ENCODE measurements at regions not wholly inside any gene's neighbourhood (a gene's known extent, or its start where the extent isn't known, plus 50 kb on each side); places are given as distances from the start of the nearest gene placed in this dataset.

DNA sequence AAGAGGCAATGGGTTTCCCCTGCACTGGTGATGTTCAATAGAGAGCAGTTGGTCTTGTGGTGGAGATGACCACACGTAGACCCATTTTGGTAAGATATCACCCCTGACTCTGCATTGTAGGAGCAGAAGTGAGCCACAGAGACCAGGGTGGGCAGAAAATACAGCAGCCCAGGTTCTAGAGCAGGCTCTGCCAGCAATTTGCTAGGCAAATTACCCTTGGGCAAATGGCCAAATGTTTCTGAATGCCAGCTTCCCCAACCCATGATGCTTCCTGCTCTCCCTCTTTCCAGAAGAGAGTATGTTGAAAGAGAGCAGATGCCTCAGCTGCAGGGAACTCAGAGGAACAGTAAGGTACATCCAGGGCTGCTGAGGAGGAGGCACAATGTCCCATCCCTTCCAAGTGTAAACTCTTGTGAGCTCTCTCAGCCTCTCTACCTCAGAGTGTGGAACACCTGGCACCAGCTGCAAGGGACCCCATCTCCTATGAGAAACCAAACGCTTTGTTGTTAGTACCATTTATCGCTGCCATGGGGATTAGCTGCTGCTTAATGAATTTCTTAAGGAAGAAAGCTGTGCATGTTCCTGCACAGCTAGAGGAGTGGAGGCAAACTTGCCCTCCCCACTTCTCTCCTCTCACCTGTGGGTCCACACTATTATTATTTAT, 317.5 kb upstream of the MOCS1 start:
- ATAC-seq (no peak), DNase-seq (ENCODE audit: low spot score) (no peak), FAIRE-seq (no peak)
- Histone ChIP-seq H3K4me1 (ENCODE audit: insufficient read depth, low read length) (no peaks in the 10 kb centered on the region), H2AFZ (ENCODE audit: low read length) (no peak overlapping the region), H3K27me3 (ENCODE audit: control insufficient read depth in 1 of 2, insufficient read depth in 2 of 2, low read length in 2 of 2) (no peaks in the 10 kb centered on the region), H3K9ac (ENCODE audit: insufficient read depth, low read depth, low read length) (no peak overlapping the region), H3K79me2 (ENCODE audit: insufficient read depth, low read length) (no peaks in the 10 kb centered on the region), H3K27ac (ENCODE audit: extremely low read length, insufficient read depth, low read length) (no peak overlapping the region), H3K36me3 (replicated peaks in 1 of 2; ENCODE audit: control insufficient read depth in 1 of 2, insufficient read depth in 2 of 2, low read length in 2 of 2) (no peaks in the 10 kb centered on the region), H3K4me2 (ENCODE audit: low read depth, low read length) (no peak overlapping the region), H3K4me3 (replicated peaks in 1 of 3; ENCODE audit: insufficient read depth in 1 of 3, low read depth in 2 of 3, low read length in 3 of 3) (no peak overlapping the region), H4K20me1 (ENCODE audit: insufficient read depth, low read length) (no peaks in the 10 kb centered on the region), H3K9me3 (ENCODE audit: low read length) (no peaks in the 10 kb centered on the region)
- in situ Hi-C loops (cut with HindIII; ENCODE audit: extremely low pct_ligation_motif_present, low pct_unique_long_range_greater_than_20kb) (no loop called here), intact Hi-C loops (cut with micrococcal nuclease; ENCODE audit: unreplicated experiment) (no loop called here)
- CTCF ChIA-PET (ENCODE audit: low intra/inter-chr PET ratio, low total read pairs) = no interaction called here
- BruUV-seq (replicated peaks) = no TSS peak
- 50% methylated on average over 2 of the region's 3 CpGs for whole genome bisulfite sequencing (ENCODE audit: low lambda C conversion rate)
- TF ChIP-seq, protein P1, sequence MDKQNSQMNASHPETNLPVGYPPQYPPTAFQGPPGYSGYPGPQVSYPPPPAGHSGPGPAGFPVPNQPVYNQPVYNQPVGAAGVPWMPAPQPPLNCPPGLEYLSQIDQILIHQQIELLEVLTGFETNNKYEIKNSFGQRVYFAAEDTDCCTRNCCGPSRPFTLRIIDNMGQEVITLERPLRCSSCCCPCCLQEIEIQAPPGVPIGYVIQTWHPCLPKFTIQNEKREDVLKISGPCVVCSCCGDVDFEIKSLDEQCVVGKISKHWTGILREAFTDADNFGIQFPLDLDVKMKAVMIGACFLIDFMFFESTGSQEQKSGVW (CRISPR knock-in tag; IDR thresholded peaks at IDR 0.05; ENCODE audit: borderline replicate concordance) = no peak
- TF ChIP-seq, protein P2, sequence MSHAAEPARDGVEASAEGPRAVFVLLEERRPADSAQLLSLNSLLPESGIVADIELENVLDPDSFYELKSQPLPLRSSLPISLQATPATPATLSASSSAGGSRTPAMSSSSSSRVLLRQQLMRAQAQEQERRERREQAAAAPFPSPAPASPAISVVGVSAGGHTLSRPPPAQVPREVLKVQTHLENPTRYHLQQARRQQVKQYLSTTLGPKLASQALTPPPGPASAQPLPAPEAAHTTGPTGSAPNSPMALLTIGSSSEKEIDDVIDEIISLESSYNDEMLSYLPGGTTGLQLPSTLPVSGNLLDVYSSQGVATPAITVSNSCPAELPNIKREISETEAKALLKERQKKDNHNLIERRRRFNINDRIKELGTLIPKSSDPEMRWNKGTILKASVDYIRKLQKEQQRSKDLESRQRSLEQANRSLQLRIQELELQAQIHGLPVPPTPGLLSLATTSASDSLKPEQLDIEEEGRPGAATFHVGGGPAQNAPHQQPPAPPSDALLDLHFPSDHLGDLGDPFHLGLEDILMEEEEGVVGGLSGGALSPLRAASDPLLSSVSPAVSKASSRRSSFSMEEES (CRISPR knock-in tag; IDR thresholded peaks at IDR 0.05) = no peak
- TF ChIP-seq ZNF263 (CRISPR knock-in tag; IDR thresholded peaks at IDR 0.05) = no peak
- POLR2A ChIA-PET = no interaction called here

DNA sequence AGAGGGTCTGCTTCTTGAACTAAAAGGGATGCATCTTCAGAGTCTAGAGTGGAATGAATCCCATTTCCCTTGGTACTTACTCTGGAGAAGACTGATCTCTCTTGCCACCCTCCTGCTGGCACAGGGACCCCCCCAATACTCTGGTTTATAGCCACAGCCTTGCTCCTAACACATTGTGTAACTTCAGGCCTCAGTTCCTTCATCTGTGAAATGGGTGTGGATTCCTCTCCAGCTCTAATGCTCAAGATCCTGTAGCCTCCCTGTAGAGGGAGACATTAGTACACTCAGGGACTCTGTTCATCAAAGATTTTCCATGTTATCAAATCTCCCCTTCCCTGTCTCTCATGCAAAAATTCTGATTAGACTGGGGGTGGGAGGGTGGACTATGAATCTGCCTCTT, 315.7 kb upstream of the MOCS1 start:
- no peaks in the 10 kb centered on the region for H4K20me1 ChIP-seq (ENCODE audit: insufficient read depth, low read length)
- CTCF ChIA-PET (ENCODE audit: low intra/inter-chr PET ratio, low total read pairs) = no interaction called here
- no peaks in the 10 kb centered on the region for H3K4me1 ChIP-seq (ENCODE audit: insufficient read depth, low read length)
- FAIRE-seq (no peak), DNase-seq (ENCODE audit: low spot score) (no peak), ATAC-seq (no peak)
- intact Hi-C loops (cut with micrococcal nuclease; ENCODE audit: unreplicated experiment) (no loop called here), in situ Hi-C loops (cut with HindIII; ENCODE audit: extremely low pct_ligation_motif_present, low pct_unique_long_range_greater_than_20kb) (no loop called here)
- POLR2A ChIA-PET = no interaction called here
- no peaks in the 10 kb centered on the region for H3K9me3 ChIP-seq (ENCODE audit: low read length)
- no peak overlapping the region for H2AFZ ChIP-seq (ENCODE audit: low read length)
- H3K36me3 ChIP-seq (replicated peaks in 1 of 2; ENCODE audit: control insufficient read depth in 1 of 2, insufficient read depth in 2 of 2, low read length in 2 of 2) = no peaks in the 10 kb centered on the region
- H3K4me3 ChIP-seq (replicated peaks in 1 of 3; ENCODE audit: insufficient read depth in 1 of 3, low read depth in 2 of 3, low read length in 3 of 3) = no peak overlapping the region
- no peak overlapping the region for H3K27ac ChIP-seq (ENCODE audit: extremely low read length, insufficient read depth, low read length)
- no peak overlapping the region for H3K9ac ChIP-seq (ENCODE audit: insufficient read depth, low read depth, low read length)
- no peak overlapping the region for H3K4me2 ChIP-seq (ENCODE audit: low read depth, low read length)
- no TSS peak for BruUV-seq (replicated peaks)
- H3K27me3 ChIP-seq (ENCODE audit: control insufficient read depth in 1 of 2, insufficient read depth in 2 of 2, low read length in 2 of 2) = no peaks in the 10 kb centered on the region
- H3K79me2 ChIP-seq (ENCODE audit: insufficient read depth, low read length) = no peaks in the 10 kb centered on the region
- TF ChIP-seq ZNF629 (CRISPR knock-in tag; conservative IDR thresholded peaks at IDR 0.05) = peak; percentile 78
- no peak for TF ChIP-seq ASH2L (IDR thresholded peaks at IDR 0.05; ENCODE audit: insufficient read length, low read depth, low read length)
- TF ChIP-seq, protein P3, sequence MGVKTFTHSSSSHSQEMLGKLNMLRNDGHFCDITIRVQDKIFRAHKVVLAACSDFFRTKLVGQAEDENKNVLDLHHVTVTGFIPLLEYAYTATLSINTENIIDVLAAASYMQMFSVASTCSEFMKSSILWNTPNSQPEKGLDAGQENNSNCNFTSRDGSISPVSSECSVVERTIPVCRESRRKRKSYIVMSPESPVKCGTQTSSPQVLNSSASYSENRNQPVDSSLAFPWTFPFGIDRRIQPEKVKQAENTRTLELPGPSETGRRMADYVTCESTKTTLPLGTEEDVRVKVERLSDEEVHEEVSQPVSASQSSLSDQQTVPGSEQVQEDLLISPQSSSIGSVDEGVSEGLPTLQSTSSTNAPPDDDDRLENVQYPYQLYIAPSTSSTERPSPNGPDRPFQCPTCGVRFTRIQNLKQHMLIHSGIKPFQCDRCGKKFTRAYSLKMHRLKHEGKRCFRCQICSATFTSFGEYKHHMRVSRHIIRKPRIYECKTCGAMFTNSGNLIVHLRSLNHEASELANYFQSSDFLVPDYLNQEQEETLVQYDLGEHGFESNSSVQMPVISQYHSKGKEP (CRISPR knock-in tag; IDR thresholded peaks at IDR 0.05) = no peak
- TF ChIP-seq, protein P4, sequence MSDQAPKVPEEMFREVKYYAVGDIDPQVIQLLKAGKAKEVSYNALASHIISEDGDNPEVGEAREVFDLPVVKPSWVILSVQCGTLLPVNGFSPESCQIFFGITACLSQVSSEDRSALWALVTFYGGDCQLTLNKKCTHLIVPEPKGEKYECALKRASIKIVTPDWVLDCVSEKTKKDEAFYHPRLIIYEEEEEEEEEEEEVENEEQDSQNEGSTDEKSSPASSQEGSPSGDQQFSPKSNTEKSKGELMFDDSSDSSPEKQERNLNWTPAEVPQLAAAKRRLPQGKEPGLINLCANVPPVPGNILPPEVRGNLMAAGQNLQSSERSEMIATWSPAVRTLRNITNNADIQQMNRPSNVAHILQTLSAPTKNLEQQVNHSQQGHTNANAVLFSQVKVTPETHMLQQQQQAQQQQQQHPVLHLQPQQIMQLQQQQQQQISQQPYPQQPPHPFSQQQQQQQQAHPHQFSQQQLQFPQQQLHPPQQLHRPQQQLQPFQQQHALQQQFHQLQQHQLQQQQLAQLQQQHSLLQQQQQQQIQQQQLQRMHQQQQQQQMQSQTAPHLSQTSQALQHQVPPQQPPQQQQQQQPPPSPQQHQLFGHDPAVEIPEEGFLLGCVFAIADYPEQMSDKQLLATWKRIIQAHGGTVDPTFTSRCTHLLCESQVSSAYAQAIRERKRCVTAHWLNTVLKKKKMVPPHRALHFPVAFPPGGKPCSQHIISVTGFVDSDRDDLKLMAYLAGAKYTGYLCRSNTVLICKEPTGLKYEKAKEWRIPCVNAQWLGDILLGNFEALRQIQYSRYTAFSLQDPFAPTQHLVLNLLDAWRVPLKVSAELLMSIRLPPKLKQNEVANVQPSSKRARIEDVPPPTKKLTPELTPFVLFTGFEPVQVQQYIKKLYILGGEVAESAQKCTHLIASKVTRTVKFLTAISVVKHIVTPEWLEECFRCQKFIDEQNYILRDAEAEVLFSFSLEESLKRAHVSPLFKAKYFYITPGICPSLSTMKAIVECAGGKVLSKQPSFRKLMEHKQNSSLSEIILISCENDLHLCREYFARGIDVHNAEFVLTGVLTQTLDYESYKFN (CRISPR knock-in tag; conservative IDR thresholded peaks at IDR 0.05) = no peak
